GM21367 (cell line): ENCODE measurements at regions not wholly inside any gene's neighbourhood (a gene's known extent, or its start where the extent isn't known, plus 50 kb on each side); places are given as distances from the start of the nearest gene placed in this dataset.

Source experiments
- ATAC-seq: cut with Tn5 transposase; IDR thresholded peaks from one replicate; pipeline ENCODE4 v1.9.1; 2021; ENCODE audit not compliant: unreplicated experiment

DNA sequence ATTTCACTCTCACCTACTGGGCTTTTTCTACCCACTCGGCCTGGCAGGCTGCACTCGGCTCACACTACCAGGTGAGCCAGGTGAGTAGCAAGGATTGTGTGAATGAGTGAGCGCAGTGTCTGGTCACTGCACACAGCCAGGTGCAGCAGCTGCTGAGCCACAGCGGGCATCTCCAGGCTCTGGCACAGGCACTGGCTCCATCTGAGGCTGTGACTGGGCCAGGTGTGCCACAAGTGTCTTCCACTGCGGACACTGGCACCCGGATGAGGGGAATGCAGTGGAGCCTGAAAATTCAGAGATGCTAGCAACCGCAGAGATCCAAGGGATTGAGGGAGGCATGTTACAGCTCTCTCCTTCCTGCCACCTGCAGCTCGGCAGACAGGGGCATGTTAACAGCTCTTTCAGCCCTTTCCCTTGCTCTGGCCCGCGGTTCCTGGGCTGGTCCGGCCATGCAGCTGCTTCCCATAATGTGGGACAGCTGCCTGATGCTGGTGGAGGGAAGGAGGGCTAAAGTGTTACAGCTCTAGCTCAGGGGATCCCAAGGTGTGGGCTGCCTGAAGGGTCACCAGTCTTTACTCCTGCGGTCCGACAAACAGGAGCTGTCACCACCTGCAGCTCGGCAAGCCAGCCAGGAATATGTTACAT, 1038.3 kb downstream of the AMY1C start:
- ATAC-seq = no peak

DNA sequence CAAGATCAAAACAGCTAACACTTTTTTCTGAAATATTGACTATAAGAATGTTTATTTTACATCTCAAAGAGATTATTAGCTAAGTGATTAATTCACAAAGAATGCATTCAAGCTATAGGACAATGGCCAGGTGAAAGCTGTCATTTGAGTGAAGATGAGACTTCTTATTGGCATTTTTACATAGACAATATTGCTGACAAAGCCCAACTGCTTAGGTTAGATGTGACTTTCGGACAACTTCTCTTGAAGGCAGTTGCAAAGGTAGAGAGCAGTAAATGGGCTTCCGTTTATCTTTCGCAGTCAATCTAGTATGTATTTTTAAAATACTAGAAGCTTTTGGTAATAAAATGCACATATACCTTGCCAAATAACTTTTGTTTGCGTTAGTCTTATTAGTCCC, 1041.3 kb downstream of the AMY1C start:
- no peak for ATAC-seq

DNA sequence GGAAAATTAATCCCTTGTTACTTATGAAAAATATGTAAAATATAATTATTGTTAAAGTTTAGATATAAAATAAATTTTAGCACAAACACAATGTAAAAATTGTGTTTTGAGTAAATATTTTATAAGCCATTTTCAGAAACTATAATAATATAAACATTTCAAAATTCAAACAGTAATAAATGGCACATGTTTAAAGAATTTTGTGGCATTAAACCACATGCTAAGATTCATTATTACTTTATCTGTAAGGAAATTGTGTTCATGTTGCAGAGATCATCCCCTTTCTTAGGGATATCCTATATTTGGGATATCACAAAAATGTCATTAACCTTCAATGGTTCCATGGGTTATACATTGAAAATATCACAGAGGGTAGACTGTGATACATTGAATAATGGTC, 1044.3 kb downstream of the AMY1C start:
- ATAC-seq = no peak

DNA sequence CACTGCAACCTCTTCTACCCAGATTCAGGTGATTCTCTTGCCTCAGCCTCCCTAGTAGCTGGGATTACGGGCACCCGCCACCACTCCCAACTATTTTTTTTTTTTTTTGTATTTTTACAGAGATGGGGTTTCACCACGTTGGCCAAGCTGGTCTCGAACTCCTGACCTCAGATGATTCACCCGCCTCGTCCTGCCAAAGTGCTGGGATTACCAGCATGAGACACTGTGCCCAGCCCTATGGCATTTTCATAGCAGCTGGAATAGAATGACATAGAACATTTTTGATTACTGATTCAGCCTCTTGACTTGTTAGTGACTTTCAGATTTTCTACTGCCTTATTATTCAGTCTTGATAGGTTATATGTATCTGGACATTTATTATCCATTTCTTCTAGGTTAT, 1046.2 kb downstream of the AMY1C start:
- ATAC-seq = no peak

DNA sequence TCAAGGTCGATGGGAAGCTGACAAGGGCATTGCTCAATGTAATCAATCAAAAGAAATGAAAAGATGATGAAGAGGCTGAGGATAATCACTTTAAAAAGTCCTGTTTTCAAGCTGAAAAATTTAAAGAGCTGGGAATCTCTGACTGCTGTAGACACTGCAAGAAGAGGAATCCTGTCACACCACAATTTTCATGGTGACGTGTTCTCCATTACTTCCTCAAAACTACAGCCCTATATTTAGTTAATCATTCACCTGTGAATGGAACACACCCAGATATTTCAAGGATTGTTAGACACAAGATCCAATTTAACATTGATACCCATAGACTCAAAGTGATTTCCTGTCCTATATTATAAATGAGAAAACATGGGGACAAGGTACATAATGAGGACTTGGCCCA, 1048.3 kb downstream of the AMY1C start:
- no peak for ATAC-seq

DNA sequence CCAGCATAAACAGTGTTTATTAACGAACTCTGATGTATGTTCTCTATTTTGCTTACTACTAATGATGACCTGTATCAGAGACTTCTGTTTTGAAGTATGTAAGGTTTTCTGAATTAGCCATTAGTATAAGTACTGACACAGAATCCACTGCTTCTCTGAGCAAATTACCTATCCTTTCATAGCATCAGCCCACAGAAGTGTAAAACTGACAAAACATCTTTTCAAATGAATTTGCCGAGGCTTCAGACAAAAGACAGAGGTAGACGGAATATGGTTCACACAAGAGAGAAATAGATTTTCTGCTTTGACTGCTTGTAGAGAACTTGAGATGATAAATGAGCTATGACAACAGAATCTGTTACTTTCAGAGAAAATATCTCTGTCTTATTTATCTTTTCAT, 1051.6 kb downstream of the AMY1C start:
- ATAC-seq = no peak

DNA sequence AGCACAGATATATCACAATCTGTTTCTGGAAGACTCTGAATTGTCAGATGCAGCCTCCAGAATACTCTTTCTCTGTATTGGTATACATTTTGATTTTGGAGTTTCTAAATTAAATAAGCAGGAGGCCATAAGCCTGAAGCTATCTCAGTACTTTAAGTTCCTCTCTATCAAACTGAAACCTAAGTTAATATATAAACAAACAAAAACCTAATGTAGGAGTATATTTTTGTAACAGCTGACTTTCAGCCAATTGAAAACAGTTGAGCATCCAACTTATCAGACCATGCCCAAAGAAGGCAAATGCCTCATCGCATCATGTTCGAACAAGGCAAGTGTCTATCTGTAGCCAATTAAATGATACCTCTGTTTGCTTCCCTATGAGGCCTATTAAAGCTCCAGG, 1054.4 kb downstream of the AMY1C start:
- ATAC-seq = no peak

DNA sequence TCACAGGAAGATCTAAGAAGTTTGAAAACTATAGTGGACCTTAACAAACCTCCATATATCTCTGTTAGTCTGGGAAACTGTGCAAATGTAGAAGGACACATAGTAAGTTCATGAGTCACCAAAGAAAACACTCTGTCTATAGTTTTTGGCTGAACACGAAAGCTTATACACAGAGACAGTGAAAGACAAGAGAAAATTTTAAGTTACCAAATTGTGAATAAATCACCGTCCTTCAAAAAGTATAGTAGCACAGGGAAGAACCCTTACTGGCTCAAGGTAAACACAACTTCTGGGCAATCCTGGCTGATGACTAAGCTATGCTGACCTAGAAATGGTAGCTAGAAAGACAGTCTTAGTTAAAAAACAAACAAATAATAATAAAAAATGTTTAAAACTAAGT, 1057.9 kb downstream of the AMY1C start:
- no peak for ATAC-seq

DNA sequence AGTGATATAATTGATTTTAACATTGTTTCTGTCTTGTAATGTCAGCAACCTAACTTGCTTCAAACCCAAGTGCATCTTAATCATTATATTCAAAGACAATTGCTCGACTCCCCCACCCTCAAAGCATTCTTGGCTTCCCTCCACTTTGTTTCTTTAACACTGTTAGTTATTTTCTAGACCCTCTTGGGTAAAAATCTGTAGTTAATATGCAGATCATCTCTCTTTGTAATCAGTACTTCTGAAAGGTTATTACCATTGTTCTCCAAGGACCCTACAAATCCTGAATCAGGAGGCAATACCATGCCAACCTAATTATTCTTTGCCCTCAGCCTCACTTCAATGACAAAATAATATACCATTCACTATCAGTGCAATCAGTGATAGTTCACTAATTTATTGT, 1075.7 kb downstream of the AMY1C start:
- no peak for ATAC-seq

DNA sequence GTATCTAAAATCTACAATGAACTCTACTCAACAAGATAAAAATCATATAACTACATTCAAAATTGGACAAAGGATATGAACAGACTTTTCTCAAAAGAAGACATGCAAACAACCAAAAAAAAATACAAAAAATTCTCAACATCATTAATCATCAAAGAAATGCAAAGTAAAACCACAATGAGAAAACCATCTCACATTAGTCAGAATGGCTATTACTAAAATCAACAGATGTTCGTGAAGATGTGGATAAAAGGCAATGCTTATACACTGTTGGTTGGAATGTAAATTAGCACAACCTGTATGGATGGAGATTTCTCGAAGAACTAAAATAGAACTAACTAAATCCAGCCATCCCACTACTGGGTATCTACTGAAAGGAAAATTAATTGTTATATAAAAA, 1080.8 kb downstream of the AMY1C start:
- ATAC-seq = no peak

DNA sequence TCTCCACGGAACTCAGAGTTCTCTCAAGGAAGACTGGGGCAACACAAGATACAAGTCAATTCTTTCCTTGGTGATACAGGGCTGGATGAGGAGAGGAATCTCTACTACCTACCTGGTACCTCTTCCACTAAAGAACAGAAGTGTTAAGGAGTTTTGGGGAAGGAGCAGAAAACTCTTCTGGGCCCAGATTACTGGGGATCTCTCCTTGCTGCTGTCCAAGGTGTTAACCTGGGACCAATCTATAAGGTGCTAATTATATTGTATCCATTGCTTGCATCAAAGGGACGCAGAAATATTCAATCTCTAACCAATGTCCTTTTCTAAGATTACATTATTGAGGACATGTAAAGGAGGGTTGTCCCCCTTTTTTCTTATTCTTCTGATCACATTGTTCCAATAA, 1102.5 kb downstream of the AMY1C start:
- ATAC-seq = no peak

DNA sequence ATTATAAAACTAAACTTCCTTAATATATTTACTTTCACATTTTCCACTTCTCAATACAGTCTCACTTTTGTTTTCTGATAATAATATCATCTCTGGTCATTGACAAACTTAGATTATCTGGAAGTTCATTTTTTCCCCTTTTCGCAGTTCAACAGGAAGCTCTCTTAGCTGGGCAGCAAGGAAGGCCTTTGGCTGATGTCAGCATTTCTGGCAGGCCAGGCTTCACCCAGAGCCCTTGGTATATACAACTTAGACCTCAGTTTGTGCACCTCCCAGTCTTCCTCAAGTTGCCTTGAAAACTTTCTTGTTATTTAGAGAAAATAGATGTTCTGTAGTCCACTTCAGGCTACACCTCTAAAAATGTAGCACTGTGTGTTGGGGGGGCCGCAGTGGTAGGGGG, 1103.6 kb downstream of the AMY1C start:
- ATAC-seq = no peak

DNA sequence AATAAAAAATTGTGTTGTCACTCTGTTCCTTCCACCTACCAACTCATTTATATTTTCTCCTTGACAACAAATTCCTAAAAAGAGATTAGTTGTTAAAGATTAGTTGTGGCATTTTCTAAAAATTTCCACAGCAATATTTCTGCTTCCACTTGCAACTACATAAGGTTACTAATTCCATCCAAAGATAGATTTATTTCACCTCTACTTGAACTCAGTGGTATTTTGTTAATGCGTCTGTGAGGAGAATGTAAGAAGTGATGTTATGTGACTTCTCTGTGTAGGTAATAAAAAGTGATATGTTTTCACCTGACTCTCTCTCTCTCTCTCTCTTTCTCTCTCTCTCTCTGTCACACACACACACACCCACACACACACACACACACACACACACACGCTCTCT, 1104.8 kb downstream of the AMY1C start:
- no peak for ATAC-seq

DNA sequence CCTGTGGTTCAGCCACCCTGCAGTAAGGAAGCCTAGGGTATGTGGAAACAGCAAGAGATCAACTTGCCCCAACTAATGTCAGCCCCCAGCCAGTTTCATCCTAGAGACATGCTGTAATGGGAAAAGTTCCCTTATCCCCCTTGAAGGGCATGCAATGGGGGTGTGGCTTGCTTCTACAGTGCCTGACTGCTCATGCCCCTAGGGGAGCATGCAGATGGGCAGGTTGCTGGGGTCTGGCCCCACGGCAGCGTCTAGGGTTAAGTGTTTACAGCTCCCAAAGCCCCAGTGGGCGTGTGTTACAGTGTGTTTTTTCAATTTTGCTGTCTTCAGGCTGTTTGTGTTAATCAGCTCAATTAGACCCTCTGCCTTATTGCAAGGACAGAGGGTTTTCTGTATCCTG, 1105.9 kb downstream of the AMY1C start:
- ATAC-seq = no peak

DNA sequence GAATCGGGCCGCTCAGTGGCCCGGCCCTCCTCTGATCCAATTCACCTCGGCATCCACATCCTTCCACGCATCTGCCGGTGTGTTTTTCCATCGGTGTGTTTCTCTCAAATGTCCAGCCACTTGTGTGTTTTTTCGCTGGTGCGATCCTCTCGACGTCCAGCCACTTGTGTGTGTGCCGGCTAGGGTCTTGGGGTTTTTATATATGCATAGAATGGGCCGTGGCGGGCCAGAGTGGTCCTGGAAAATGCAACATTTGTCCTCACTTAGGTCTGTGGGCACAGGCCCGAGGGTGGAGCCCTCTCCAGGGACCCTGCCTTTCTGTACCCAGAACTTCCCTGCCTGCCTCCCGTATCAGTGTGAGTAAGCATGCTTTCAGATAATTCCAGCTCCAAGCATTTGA, 1106.4 kb downstream of the AMY1C start:
- ATAC-seq = no peak

DNA sequence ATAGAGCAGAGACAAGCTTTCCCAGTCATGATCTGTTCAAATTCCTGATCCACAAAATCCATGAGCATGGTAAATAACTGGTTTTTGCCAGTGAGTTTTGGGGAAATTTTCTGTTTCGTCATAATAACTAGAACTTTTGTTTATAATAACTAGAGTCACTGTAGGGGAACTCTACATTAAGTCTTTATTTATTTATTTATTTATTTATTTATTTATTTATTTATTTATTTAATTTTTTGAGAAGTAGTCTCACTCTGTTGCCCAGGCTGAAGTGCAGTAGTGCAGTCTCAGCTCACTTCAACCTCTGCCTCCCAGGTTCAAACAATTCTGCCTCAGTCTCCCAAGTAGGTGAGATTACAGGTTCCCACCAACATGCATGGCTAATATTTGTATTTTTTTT, 1106.8 kb downstream of the AMY1C start:
- no peak for ATAC-seq

DNA sequence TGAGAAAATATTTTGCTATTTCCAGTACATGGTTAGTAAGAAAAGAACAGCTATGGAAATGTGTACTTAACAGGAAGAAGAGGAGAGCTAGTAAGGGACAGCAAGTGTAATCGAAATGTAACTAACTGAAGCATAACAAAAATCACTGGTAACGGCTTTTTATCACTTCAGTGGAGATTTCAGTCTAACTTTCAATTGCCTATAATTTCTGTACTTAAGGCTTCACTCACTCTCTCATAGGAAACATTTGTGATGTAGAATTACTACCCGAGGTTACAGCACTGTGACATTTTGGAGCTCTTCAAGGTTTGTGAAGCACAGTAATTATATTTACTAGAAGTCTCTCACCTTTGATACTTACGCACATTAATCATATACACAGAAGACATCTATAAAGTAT, 1119.1 kb downstream of the AMY1C start:
- no peak for ATAC-seq

DNA sequence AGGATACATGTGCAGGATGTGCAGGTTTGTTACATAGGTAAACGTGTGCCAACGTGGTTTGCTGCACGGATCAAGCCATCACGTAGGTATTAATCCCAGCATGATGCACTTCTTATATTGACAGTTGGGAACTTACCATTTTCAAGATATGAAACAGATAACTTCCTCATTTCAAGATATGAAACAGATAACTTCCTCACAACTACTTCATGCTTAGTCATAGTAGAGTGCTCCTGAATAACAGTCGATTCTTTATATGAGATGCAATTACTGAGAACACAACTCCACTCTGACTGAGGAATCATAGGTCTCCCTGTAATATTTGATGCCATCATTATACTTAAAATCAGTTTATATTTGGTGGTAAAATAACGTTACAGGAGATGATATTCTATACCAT, 1124.3 kb downstream of the AMY1C start:
- ATAC-seq = peak; percentile 71

DNA sequence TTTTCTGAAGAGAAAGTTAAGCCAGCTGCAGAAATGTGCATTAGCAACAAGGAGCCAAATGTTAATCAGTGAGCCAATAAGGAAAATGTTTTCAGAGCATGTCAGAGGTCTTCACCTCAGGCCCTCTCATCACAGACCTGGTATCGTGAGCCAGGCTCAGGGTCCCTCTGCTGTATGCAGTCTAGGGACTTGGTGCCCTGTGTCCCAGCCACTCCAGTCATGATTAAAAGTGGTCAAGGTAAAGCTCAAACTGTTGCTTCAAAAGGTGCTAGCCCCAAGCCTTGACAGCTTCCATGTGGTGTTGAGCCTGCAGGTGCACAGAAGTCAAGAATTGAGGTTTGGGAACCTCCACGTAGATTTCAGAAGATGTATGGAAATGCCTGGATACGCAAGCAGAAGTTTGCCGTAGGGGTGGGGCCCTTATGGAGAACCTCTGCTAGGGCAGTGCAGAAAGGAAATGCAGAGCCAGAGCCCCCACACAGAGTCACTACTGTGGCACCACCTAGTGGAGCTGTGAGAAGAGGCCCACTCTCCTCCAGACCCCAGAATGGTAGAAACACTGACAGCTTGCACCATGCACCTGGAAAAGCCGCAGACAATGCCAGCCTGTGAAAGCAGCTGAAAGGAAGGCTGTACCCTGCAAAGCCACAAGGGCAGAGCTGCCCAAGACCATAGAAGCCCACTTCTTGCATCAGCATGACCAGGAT, 1128.7 kb downstream of the AMY1C start:
- ATAC-seq = no peak

DNA sequence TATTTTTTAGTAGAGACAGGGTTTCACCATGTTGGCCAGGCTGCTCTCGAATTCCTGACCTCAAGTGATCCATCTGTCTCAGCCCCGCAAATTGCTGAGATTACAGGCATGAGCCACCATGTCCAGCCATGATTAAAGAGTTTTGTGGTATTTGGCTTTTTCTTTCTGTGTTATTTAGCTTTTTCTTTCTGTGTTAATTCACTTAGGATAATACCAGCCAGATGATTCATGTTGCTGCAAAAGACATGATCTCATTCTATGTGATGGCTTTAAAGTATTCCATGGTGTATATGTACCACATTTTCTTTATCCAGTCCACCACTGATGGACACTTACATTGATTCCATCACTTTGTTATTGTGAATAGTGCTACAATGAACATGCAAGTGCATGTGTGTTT, 1135.2 kb downstream of the AMY1C start:
- no peak for ATAC-seq

DNA sequence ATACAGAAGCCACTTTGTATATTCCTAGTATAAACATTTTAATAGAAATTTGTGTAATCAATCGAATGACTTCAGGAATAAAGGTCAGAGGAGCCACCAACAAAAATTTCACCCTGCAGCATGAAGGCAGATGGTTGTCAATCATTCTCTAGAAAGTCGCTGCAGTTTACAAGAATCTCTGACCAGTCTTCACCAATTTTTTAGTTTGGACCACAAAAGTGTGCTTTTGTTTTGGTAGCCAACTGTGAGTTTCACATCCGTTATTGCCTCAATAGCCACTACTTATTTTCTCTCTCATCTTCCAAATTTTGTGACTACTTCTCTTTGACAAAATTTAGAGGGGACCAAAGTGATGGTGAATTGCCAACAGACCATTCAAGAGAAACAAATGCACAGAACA, 1155.6 kb downstream of the AMY1C start:
- ATAC-seq = no peak

DNA sequence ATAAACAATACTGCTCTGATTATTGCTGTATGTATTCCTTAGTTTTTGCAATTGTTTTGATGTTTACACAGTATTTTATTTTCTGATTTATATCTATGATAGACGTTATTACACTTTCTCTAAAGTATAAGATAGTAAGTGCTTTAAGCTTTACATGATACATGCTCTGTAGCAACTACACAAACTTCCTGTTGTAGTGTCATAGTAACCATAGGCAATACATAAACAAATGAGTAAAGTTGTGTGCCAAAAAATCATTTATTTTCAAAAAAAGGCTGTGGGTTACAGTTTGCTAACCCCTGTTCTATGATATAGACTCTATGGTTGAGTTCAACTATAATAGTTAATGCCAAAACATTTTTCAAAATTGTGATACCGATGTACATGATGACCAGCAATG, 1156.4 kb downstream of the AMY1C start:
- ATAC-seq = no peak

DNA sequence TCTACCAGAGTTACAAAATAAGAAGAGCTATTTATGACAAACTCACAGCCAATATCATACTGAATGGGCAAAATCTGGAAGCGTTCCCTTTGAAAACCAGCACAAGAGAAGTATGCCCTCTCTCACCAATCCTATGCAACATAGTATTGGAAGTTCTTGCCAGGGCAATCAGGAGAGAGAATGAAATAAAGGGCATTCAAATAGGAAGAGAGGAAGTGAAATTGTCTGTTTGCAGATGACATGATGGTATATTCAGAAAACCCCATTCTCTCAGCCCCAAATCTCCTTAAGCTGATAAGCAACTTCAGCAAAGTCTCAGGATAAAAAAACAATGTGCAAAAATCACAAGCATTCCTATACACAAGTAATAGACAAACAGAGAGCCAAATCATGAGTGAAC, 1169.5 kb downstream of the AMY1C start:
- ATAC-seq = no peak
